WI38 (cell line): ENCODE measurements at regions not wholly inside any gene's neighbourhood (a gene's known extent, or its start where the extent isn't known, plus 50 kb on each side); places are given as distances from the start of the nearest gene placed in this dataset.

ENCODE experiments used
- H3K4me3 ChIP-seq: 2 replicates; pipeline ENCODE4 v1.5.1; 2011; ENCODE audit warnings: low read depth, mild to moderate bottlenecking, control low read depth, low read length
- TF ChIP-seq, protein P1 (sequence below): IDR thresholded peaks from 2 replicates; pipeline ENCODE4 v1.5.1; 2012; ENCODE audit warnings: low read depth, mild to moderate bottlenecking, control low read depth, low read length

DNA sequence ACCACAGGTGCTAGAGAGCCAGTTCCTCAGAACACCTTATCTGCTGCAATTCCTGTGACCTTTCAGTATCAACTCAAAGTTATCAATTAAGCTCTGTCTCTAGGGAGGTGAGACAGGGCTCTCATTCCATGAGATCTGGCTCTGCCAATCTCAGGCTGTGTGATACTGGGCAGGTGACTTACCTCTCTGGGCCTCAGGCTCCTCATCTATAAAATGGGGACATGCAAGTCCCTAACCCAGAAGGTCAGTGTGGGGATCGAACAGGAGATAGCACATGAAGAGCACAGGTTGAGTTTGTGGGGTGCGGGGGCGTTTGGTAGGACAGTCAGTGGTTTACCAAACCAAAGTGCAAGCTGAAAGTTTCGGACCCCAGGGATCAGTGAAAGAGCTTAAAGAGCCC is 319.3 kb upstream of the CCL2 start:
- no peak overlapping the region for H3K4me3 ChIP-seq
- TF ChIP-seq, protein P1, sequence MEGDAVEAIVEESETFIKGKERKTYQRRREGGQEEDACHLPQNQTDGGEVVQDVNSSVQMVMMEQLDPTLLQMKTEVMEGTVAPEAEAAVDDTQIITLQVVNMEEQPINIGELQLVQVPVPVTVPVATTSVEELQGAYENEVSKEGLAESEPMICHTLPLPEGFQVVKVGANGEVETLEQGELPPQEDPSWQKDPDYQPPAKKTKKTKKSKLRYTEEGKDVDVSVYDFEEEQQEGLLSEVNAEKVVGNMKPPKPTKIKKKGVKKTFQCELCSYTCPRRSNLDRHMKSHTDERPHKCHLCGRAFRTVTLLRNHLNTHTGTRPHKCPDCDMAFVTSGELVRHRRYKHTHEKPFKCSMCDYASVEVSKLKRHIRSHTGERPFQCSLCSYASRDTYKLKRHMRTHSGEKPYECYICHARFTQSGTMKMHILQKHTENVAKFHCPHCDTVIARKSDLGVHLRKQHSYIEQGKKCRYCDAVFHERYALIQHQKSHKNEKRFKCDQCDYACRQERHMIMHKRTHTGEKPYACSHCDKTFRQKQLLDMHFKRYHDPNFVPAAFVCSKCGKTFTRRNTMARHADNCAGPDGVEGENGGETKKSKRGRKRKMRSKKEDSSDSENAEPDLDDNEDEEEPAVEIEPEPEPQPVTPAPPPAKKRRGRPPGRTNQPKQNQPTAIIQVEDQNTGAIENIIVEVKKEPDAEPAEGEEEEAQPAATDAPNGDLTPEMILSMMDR: no peak

DNA sequence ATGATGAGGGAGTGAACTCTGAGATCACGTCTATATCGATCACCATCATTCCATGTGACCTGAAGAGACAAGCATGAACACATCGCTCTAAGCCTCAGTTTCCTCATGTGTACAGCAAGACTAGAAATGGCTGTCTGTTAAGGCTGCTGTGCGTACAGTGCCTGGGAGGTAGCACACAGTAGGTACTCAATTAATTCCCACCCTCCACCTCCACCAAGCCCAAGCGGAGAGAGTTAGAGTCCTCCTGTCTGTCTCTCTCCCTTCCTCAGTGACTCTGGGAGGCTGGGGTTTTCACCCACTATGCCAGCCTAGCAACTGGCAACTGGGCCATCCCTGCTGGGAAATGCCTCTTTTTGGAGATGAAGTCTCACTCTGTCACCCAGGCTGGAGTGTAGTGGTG is 318.3 kb upstream of the CCL2 start:
- H3K4me3 ChIP-seq: no peak overlapping the region
- TF ChIP-seq, protein P1: no peak

DNA sequence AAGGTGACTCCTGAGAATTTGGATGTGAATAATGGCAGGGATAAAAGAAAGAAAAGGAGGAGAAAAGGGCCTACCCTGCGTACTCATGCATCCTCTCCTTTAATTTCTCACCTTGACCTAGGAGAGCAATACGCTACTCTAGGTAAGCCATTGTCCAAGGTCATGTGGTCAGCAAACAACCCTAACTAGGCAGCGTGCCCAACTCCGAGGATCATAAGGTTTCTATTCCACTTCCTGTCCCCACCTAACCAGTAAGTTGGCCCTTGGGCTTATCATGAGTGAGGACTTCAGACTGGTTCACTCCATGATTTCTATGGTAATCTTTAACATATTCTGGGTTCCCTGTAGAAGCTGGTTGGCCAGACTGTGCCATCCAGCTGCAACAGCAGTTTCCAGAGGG is 315.1 kb upstream of the CCL2 start:
- TF ChIP-seq, protein P1: no peak
- no peak overlapping the region for H3K4me3 ChIP-seq

DNA sequence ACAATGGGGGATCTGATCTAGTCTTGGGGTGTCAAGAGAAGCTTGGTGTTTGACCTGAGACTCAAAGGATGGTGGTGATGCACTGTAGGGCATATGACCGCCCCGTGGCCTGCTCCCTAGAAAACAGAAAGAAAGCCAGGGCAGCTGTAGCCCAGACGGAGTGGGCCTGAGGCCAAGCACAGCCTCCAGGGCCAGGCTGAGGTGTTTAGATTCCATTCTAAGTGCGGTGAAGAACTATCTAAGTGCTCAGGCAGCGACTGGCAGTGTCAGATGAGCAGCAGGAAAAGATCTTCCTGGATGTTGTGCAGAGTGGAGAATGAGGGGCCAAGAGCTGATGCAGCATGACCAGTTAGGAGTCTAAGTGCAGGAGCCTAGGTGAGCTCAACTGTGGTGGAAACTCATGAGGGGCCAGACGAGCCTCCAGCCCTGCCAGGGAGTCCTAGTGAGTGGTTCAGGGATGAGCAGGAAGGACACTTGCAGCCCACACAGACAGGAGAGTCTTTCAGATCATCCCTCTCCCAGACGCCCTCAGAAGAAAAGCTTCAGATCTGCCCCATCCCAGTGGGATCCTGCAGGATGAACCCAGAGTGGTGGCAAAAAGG is 314.2 kb upstream of the CCL2 start:
- TF ChIP-seq, protein P1: no peak

DNA sequence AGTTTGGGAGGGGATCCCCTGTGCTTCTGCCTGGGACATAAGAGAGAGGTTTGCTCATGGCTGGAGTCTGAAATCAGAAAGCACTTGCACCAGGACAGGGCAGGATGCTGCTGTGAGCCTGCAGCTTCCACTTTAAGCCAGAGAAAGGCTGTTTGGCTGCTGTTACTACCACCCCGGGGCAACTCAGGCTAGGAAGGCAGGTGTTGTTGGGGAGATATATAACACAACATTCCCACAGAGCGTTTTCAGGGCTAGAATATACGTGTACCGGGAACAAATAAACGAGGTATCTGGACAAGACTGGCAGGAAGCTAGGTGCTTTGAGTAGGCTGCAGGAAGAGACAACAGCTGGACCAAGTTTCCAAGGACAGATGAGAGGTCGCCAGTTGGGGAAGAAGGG is 313.3 kb upstream of the CCL2 start:
- TF ChIP-seq, protein P1: no peak

More for the DNA sequence above, 314.2 kb upstream of the CCL2 start:
- no peak overlapping the region for H3K4me3 ChIP-seq

DNA sequence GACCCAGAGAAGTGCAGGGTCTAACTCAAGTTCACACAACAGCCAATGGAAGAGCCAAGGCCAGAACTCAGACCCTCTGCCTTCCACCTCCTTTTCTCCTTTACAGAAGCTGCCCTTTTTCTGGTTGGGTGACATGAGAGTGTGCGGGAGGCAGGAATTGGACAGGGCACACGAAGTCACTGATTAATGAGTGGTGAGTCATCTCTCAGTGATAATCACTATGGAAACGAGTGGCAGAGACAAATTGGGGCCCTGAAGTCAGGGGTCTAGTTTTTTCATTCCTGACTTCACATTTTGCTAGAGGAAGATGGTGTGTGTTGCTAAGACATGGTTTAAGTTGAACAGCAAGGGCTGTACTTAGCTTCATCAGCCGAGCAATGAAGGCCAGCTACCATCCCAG is 312.7 kb upstream of the CCL2 start:
- H3K4me3 ChIP-seq: no peak overlapping the region
- TF ChIP-seq, protein P1: no peak

More for the DNA sequence above, 313.3 kb upstream of the CCL2 start:
- H3K4me3 ChIP-seq: no peak overlapping the region

DNA sequence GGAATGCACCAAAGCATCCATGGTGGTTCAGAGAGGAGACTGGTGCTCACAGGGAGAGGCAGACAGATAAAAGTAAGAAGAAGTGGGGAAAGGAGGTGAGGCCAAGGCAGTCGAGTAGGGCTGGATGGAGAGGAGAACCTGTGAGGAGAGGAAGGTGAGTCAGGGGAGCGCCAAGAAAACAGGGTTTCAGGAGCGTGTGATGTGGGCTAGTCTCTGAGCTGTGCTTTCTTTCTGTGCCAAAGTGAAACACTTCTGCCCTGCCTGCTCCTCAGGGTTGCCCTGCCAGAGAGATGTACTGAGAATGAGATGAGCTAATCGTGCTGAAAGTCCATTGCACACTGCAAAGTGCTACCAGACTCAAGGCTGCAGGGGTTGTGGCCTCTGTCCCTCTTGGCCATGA is 310.7 kb upstream of the CCL2 start:
- H3K4me3 ChIP-seq: no peak overlapping the region
- TF ChIP-seq, protein P1: no peak
